ENCODE measurements at regions not wholly inside any gene's neighbourhood (a gene's known extent, or its start where the extent isn't known, plus 50 kb on each side); places are given as distances from the start of the nearest gene placed in this dataset.

- 14 to 58% methylated on average over 4 to 5 of the region's 5 CpGs for WGBS, 2 donors
These were observed 144.6 kb downstream of the SOX3 start for GRCh38 chrX:140360284-140360683.

GRCh38 chrX:140355922-140356321 is 148.9 kb downstream of the SOX3 start:
- H3K4me3 ChIP-seq, result no peak overlapping the region
- WGBS, 2 donors, result 35 to 57% methylated on average over 7 to 8 of the region's 9 CpGs
- H3K36me3 ChIP-seq, result no peaks in the 10 kb centered on the region

More at GRCh38 chrX:140360284-140360683, 144.6 kb downstream of the SOX3 start:
- Histone ChIP-seq H3K4me1 (no peaks in the 10 kb centered on the region), H3K27me3 (no peaks in the 10 kb centered on the region), H3K9me3 (no peaks in the 10 kb centered on the region), H3K4me3 (no peak overlapping the region), H3K36me3 (no peaks in the 10 kb centered on the region), H3K27ac (no peak overlapping the region)
- intact Hi-C loops (cut with DNase I), result no loop called here
- no peak for DNase-seq
- TF ChIP-seq CTCF (IDR thresholded peaks at IDR 0.05) (no peak), POLR2A (IDR thresholded peaks at IDR 0.05) (no peak)

GRCh38 chrX:140355429-140355828 is 149.4 kb downstream of the SOX3 start:
- TF ChIP-seq POLR2A (IDR thresholded peaks at IDR 0.05), result no peak
- 67 to 77% methylated on average over 6 of the region's 6 CpGs for WGBS, 2 donors
- H3K4me1 ChIP-seq, result no peaks in the 10 kb centered on the region
- intact Hi-C loops (cut with DNase I), result no loop called here
- no peaks in the 10 kb centered on the region for H3K36me3 ChIP-seq
- no peaks in the 10 kb centered on the region for H3K9me3 ChIP-seq
- H3K27ac ChIP-seq, result no peak overlapping the region
- no peak for DNase-seq
- H3K4me3 ChIP-seq, result no peak overlapping the region
- H3K27me3 ChIP-seq, result no peaks in the 10 kb centered on the region

More at GRCh38 chrX:140355922-140356321, 148.9 kb downstream of the SOX3 start:
- Histone ChIP-seq H3K27me3 (no peaks in the 10 kb centered on the region), H3K27ac (no peak overlapping the region), H3K9me3 (no peaks in the 10 kb centered on the region), H3K4me1 (no peaks in the 10 kb centered on the region)
- intact Hi-C loops (cut with DNase I), result no loop called here
- DNase-seq, result no peak
- no peak for TF ChIP-seq POLR2A (IDR thresholded peaks at IDR 0.05)
- no peak for TF ChIP-seq CTCF (IDR thresholded peaks at IDR 0.05)

- intact Hi-C loops (cut with DNase I), result no loop called here
- Histone ChIP-seq H3K27me3 (no peaks in the 10 kb centered on the region), H3K4me1 (no peaks in the 10 kb centered on the region), H3K27ac (no peak overlapping the region), H3K4me3 (no peak overlapping the region), H3K36me3 (no peaks in the 10 kb centered on the region), H3K9me3 (no peaks in the 10 kb centered on the region)
- WGBS, 2 donors, result 26 to 30% methylated on average over 3 of the region's 3 CpGs
- DNase-seq, result no peak
- TF ChIP-seq POLR2A (IDR thresholded peaks at IDR 0.05) (no peak), CTCF (IDR thresholded peaks at IDR 0.05) (no peak)
These were observed 150.3 kb downstream of the SOX3 start for GRCh38 chrX:140354431-140355120.

- intact Hi-C loops (cut with DNase I), result no loop called here
These were observed 158.1 kb downstream of the SOX3 start for GRCh38 chrX:140346729-140347128.

More at GRCh38 chrX:140346729-140347128, 158.1 kb downstream of the SOX3 start:
- TF ChIP-seq POLR2A (IDR thresholded peaks at IDR 0.05) (no peak), CTCF (IDR thresholded peaks at IDR 0.05) (no peak)
- no peak for DNase-seq
- H3K27ac ChIP-seq, result no peak overlapping the region
- no peak overlapping the region for H3K4me3 ChIP-seq
- no peaks in the 10 kb centered on the region for H3K9me3 ChIP-seq
- H3K27me3 ChIP-seq, result no peaks in the 10 kb centered on the region
- no peaks in the 10 kb centered on the region for H3K4me1 ChIP-seq
- no peaks in the 10 kb centered on the region for H3K36me3 ChIP-seq
- 9 to 29% methylated on average over 1 of the region's 1 CpG for WGBS, 2 donors

Data from esophagus squamous epithelium (tissue), 5 donors.